Neutrophil (primary cell): ENCODE measurements at regions not wholly inside any gene's neighbourhood (a gene's known extent, or its start where the extent isn't known, plus 50 kb on each side); places are given as distances from the start of the nearest gene placed in this dataset.
"Not testable (repeated sequence)": the region's sequence is repeated elsewhere in the genome, so short reads cannot be mapped to it uniquely, and the experiment has no call there.

ENCODE experiments used
- H3K27ac ChIP-seq: fragments of 200-600 bp; sonication (generic); 2 replicates; pipeline ENCODE4 v1.5.1; 2016; ENCODE audit warnings: mild to moderate bottlenecking, moderate library complexity
- H3K27me3 ChIP-seq: fragments of 200-600 bp; sonication (generic); 2 replicates; pipeline ENCODE4 v1.6.0; 2016; ENCODE audit warnings: mild to moderate bottlenecking
- H3K36me3 ChIP-seq: fragments of 200-600 bp; sonication (generic); 2 replicates; pipeline ENCODE4 v1.5.1; 2017
- H3K4me1 ChIP-seq, 2 experiments: fragments of 200-600 bp in 1 of 2; sonication (generic) in 1 of 2; 1 replicate in 1 of 2; 2 replicates in 1 of 2; pipeline versions ENCODE4 v1.5.1 to v1.6.1; 2013 to 2016; ENCODE audit warnings: low read depth in 1 of 2, low read length in 1 of 2, mild to moderate bottlenecking in 1 of 2, moderate library complexity in 1 of 2; ENCODE audit not compliant: control insufficient read depth in 1 of 2, insufficient read depth in 1 of 2
- H3K4me3 ChIP-seq, 2 experiments: fragments of 200-600 bp in 1 of 2; sonication (generic) in 1 of 2; 1 replicate in 1 of 2; 2 replicates in 1 of 2; pipeline ENCODE4 v1.5.1; 2013 to 2016; ENCODE audit warnings: low read depth in 1 of 2, low read length in 1 of 2, mild to moderate bottlenecking in 1 of 2, moderate library complexity in 1 of 2
- H3K9me3 ChIP-seq: fragments of 200-600 bp; sonication (generic); 2 replicates; pipeline ENCODE4 v1.5.1; 2016
- CTCF ChIP-seq: fragments of 200-600 bp; sonication (generic); IDR thresholded peaks from 2 replicates; pipeline ENCODE4 v1.5.1; 2016; ENCODE audit warnings: antibody characterized with exemption

DNA sequence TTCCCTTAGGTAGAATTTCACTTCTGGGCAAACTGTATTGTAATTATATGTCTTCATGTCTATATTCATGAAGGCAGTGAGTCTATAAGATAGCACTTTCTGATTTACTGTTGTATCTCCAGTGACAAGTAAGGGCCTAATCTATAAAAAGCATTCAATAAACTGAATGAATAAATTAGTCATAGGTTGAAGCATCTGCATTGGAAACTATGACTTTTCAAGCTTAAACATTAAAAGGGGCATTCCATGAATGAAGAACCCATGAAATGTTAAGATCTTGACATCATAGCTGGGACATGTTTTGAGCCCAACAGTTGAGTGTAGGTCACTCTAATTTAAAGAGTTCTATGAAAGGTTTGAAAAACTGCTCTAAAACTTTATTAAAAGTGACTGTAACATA lies 159.3 kb upstream of the LCORL start:
- TF ChIP-seq CTCF: no peak
- Histone ChIP-seq H3K9me3 (no peaks in the 10 kb centered on the region), H3K27ac (no peak overlapping the region), H3K36me3 (no peaks in the 10 kb centered on the region), H3K4me3 (no peak overlapping the region), H3K27me3 (no peaks in the 10 kb centered on the region), H3K4me1 (no peaks in the 10 kb centered on the region)

GRCh38 chr4:18180122-18180521 lies 158.6 kb upstream of the LCORL start:
- H3K27ac ChIP-seq: no peak overlapping the region
- no peaks in the 10 kb centered on the region for H3K4me1 ChIP-seq
- no peak overlapping the region for H3K4me3 ChIP-seq
- no peaks in the 10 kb centered on the region for H3K36me3 ChIP-seq
- no peaks in the 10 kb centered on the region for H3K27me3 ChIP-seq
- TF ChIP-seq CTCF: no peak
- no peaks in the 10 kb centered on the region for H3K9me3 ChIP-seq

GRCh38 chr4:18171896-18172295 lies 150.3 kb upstream of the LCORL start:
- no peak overlapping the region for H3K27ac ChIP-seq
- H3K27me3 ChIP-seq: no peaks in the 10 kb centered on the region
- no peak for TF ChIP-seq CTCF
- H3K4me3 ChIP-seq: no peak overlapping the region
- H3K9me3 ChIP-seq: no peaks in the 10 kb centered on the region
- H3K4me1 ChIP-seq: no peaks in the 10 kb centered on the region
- no peaks in the 10 kb centered on the region for H3K36me3 ChIP-seq

- Histone ChIP-seq H3K27ac (no peak overlapping the region), H3K36me3 (no peaks in the 10 kb centered on the region), H3K27me3 (no peaks in the 10 kb centered on the region), H3K9me3 (no peaks in the 10 kb centered on the region), H3K4me1 (no peaks in the 10 kb centered on the region), H3K4me3 (no peak overlapping the region)
- no peak for TF ChIP-seq CTCF
These were observed 146.3 kb upstream of the LCORL start for GRCh38 chr4:18167831-18168230.

GRCh38 chr4:18166925-18167324 lies 145.4 kb upstream of the LCORL start:
- Histone ChIP-seq H3K4me3 (no peak overlapping the region), H3K4me1 (no peaks in the 10 kb centered on the region), H3K27me3 (no peaks in the 10 kb centered on the region), H3K9me3 (no peaks in the 10 kb centered on the region), H3K27ac (no peak overlapping the region), H3K36me3 (no peaks in the 10 kb centered on the region)
- no peak for TF ChIP-seq CTCF

GRCh38 chr4:18162453-18162852 lies 140.9 kb upstream of the LCORL start:
- H3K27me3 ChIP-seq: no peaks in the 10 kb centered on the region
- TF ChIP-seq CTCF: no peak
- H3K27ac ChIP-seq: no peak overlapping the region
- H3K36me3 ChIP-seq: no peaks in the 10 kb centered on the region
- H3K4me3 ChIP-seq: no peak overlapping the region
- no peaks in the 10 kb centered on the region for H3K9me3 ChIP-seq
- no peaks in the 10 kb centered on the region for H3K4me1 ChIP-seq

GRCh38 chr4:18159117-18159912 lies 137.8 kb upstream of the LCORL start:
- H3K4me1 ChIP-seq, H3K27ac ChIP-seq, H3K4me3 ChIP-seq, H3K27me3 ChIP-seq, H3K36me3 ChIP-seq, H3K9me3 ChIP-seq: not testable (repeated sequence)
